ENCODE measurements at regions not wholly inside any gene's neighbourhood (a gene's known extent, or its start where the extent isn't known, plus 50 kb on each side); places are given as distances from the start of the nearest gene placed in this dataset.

GRCh38 chr2:64296695-64297346, 152.6 kb upstream of the PELI1 start:
- TF ChIP-seq CTCF (IDR thresholded peaks at IDR 0.05; ENCODE audit: low read depth, low read length): no peak
- TF ChIP-seq POLR2A (IDR thresholded peaks at IDR 0.05; ENCODE audit: extremely low read depth, insufficient read length): no peak
- TF ChIP-seq MAX (IDR thresholded peaks at IDR 0.05; ENCODE audit: low read depth, low read length): no peak
- no peak for TF ChIP-seq MYC (IDR thresholded peaks at IDR 0.05; ENCODE audit: low read depth, low read length)
